Endodermal cell (in vitro differentiated cells): ENCODE measurements at regions not wholly inside any gene's neighbourhood (a gene's known extent, or its start where the extent isn't known, plus 50 kb on each side); places are given as distances from the start of the nearest gene placed in this dataset.

Source experiments
- DNase-seq: peaks from one replicate; pipeline ENCODE4 v3.0.0-alpha.2; 2017
- H3K27ac ChIP-seq: 2 replicates; pipeline ENCODE4 v1.5.1; 2013; ENCODE audit warnings: mild to moderate bottlenecking, low read depth, low read length, moderate library complexity
- H3K27me3 ChIP-seq: 2 replicates; pipeline ENCODE4 v1.6.1; 2013; ENCODE audit warnings: mild to moderate bottlenecking, low read length, moderate library complexity; ENCODE audit not compliant: insufficient read depth, control insufficient read depth, poor library complexity, severe bottlenecking
- H3K36me3 ChIP-seq: 2 replicates; pipeline ENCODE4 v1.7.0; 2013; ENCODE audit warnings: mild to moderate bottlenecking, low read length, moderate library complexity; ENCODE audit not compliant: control insufficient read depth, insufficient read depth
- H3K4me1 ChIP-seq: one replicate; pipeline ENCODE4 v1.7.0; 2013; ENCODE audit warnings: low read length; ENCODE audit not compliant: control insufficient read depth, insufficient read depth
- H3K4me3 ChIP-seq: 2 replicates; pipeline ENCODE4 v1.5.1; 2013; ENCODE audit warnings: mild to moderate bottlenecking, low read length, moderate library complexity
- H3K9ac ChIP-seq: 2 replicates; pipeline ENCODE4 v1.6.1; 2013; ENCODE audit warnings: mild to moderate bottlenecking, low read length, moderate library complexity; ENCODE audit not compliant: poor library complexity, severe bottlenecking; ENCODE audit errors: extremely low read depth
- H3K9me3 ChIP-seq: 2 replicates; pipeline ENCODE4 v1.6.1; 2013; ENCODE audit warnings: mild to moderate bottlenecking, low read length, moderate library complexity; ENCODE audit not compliant: control insufficient read depth
- H3K27ac Mint-ChIP-seq: 2 replicates; pipeline ENCODE4 v1.8.0; 2020; ENCODE audit warnings: mixed read lengths
- H3K27me3 Mint-ChIP-seq: 2 replicates; pipeline ENCODE4 v1.8.0; 2021; ENCODE audit warnings: mild to moderate bottlenecking, mixed read lengths; ENCODE audit not compliant: insufficient read depth
- H3K36me3 Mint-ChIP-seq: 2 replicates; pipeline ENCODE4 v1.8.0; 2020; ENCODE audit warnings: low read depth, mixed read lengths
- H3K4me1 Mint-ChIP-seq: 2 replicates; pipeline ENCODE4 v1.8.0; 2020; ENCODE audit warnings: mixed read lengths
- H3K4me3 Mint-ChIP-seq: 2 replicates; pipeline ENCODE4 v1.8.0; 2020; ENCODE audit warnings: mild to moderate bottlenecking, moderate library complexity, mixed read lengths
- H3K9me3 Mint-ChIP-seq: 2 replicates; pipeline ENCODE4 v1.8.0; 2020; ENCODE audit warnings: mild to moderate bottlenecking, mixed read lengths
- CTCF ChIP-seq: fragments of 200-600 bp; sonication (generic); conservative IDR thresholded peaks from 2 replicates; pipeline ENCODE4 v1.5.0; 2021; ENCODE audit warnings: antibody characterized with exemption, mild to moderate bottlenecking
- WGBS, 2 experiments: methylation state at CpG; one replicate each; pipeline versions ENCODE4 v1.1.5 to v1.1.7; 2013; ENCODE audit warnings: missing lambda C conversion rate in 2 of 2, mixed read lengths in 1 of 2; ENCODE audit not compliant: insufficient coverage in 1 of 2, insufficient read length in 1 of 2; 5-methylcytosine and 5-hydroxymethylcytosine counted together

- Histone ChIP-seq H3K9ac (no peak overlapping the region), H3K4me1 (no peaks in the 10 kb centered on the region), H3K36me3 (no peaks in the 10 kb centered on the region), H3K27ac (no peak overlapping the region), H3K27me3 (peaks cover 25% of the 10 kb centered on the region), H3K4me3 (no peak overlapping the region), H3K9me3 (no peaks in the 10 kb centered on the region)
- no peak for DNase-seq
- Mint-ChIP-seq H3K36me3 (no peaks in the 10 kb centered on the region), H3K27me3 (peaks cover 23% of the 10 kb centered on the region), H3K27ac (no peak overlapping the region), H3K4me3 (no peak overlapping the region), H3K4me1 (peaks cover 16% of the 10 kb centered on the region), H3K9me3 (no peaks in the 10 kb centered on the region)
- TF ChIP-seq CTCF: no peak
- 91% methylated on average over 3 to 5 of the region's 5 CpGs for WGBS, 2 experiments
These were observed 225.2 kb upstream of the PRICKLE2 start for GRCh38 chr3:64450396-64450956.

GRCh38 chr3:64449026-64449425 is 223.8 kb upstream of the PRICKLE2 start:
- Histone ChIP-seq H3K9me3 (no peaks in the 10 kb centered on the region), H3K9ac (no peak overlapping the region), H3K27me3 (peaks cover 37% of the 10 kb centered on the region), H3K4me1 (no peaks in the 10 kb centered on the region), H3K4me3 (no peak overlapping the region), H3K36me3 (no peaks in the 10 kb centered on the region), H3K27ac (no peak overlapping the region)
- no peak overlapping the region for H3K4me3 Mint-ChIP-seq
- TF ChIP-seq CTCF: no peak
- WGBS, 2 experiments: 91 to 100% methylated on average over 2 of the region's 2 CpGs
- peaks cover 16% of the 10 kb centered on the region for H3K4me1 Mint-ChIP-seq
- DNase-seq: no peak
- H3K27me3 Mint-ChIP-seq: peaks cover 33% of the 10 kb centered on the region
- H3K27ac Mint-ChIP-seq: no peak overlapping the region
- H3K9me3 Mint-ChIP-seq: no peaks in the 10 kb centered on the region
- H3K36me3 Mint-ChIP-seq: no peaks in the 10 kb centered on the region

- Histone ChIP-seq H3K4me1 (peaks cover 4% of the 10 kb centered on the region), H3K27ac (no peak overlapping the region), H3K9me3 (no peaks in the 10 kb centered on the region), H3K36me3 (no peaks in the 10 kb centered on the region), H3K4me3 (peak overlapping the region; percentile 81), H3K9ac (no peak overlapping the region), H3K27me3 (peaks cover 61% of the 10 kb centered on the region)
- no peaks in the 10 kb centered on the region for H3K36me3 Mint-ChIP-seq
- peak overlapping the region; percentile 65 for H3K4me3 Mint-ChIP-seq
- H3K9me3 Mint-ChIP-seq: no peaks in the 10 kb centered on the region
- no peak for DNase-seq
- WGBS, 2 experiments: 50 to 76% methylated on average over 2 to 5 of the region's 5 CpGs
- H3K27me3 Mint-ChIP-seq: peaks cover 52% of the 10 kb centered on the region
- no peak overlapping the region for H3K27ac Mint-ChIP-seq
- H3K4me1 Mint-ChIP-seq: peaks cover 33% of the 10 kb centered on the region
- no peak for TF ChIP-seq CTCF
These were observed 220.7 kb upstream of the PRICKLE2 start for GRCh38 chr3:64445944-64446300.
